ENCODE measurements at regions not wholly inside any gene's neighbourhood (a gene's known extent, or its start where the extent isn't known, plus 50 kb on each side); places are given as distances from the start of the nearest gene placed in this dataset.

GRCh38 chr13:77836423-77836822 is 82.2 kb downstream of the EDNRB start (continued):
- TF ChIP-seq AR (CRISPR knock-in tag; IDR thresholded peaks at IDR 0.05) (no peak), E2F5 (CRISPR knock-in tag; IDR thresholded peaks at IDR 0.05) (no peak)

GRCh38 chr13:77833331-77833863 is 85.2 kb downstream of the EDNRB start:
- ATAC-seq (no peak), DNase-seq (ENCODE audit: low spot score) (no peak)
- peaks cover 21% of the 10 kb centered on the region for H3K9me3 Mint-ChIP-seq
- no peak overlapping the region for H3K27ac Mint-ChIP-seq
- ChIA-PET CTCF (no interaction called here), POLR2A (no interaction called here)
- no peak overlapping the region for H3K4me3 Mint-ChIP-seq
- no peak for TF ChIP-seq ZNF317 (CRISPR knock-in tag; IDR thresholded peaks at IDR 0.05; ENCODE audit: borderline replicate concordance, low read depth)
- TF ChIP-seq NFYB (CRISPR knock-in tag; conservative IDR thresholded peaks at IDR 0.05; ENCODE audit: low read depth), result no peak
- no peak for TF ChIP-seq FOXP1 (CRISPR knock-in tag; IDR thresholded peaks at IDR 0.05; ENCODE audit: borderline replicate concordance)
- TF ChIP-seq TP53 (CRISPR knock-in tag; IDR thresholded peaks at IDR 0.05), result no peak
- no peak for TF ChIP-seq RORB (CRISPR knock-in tag; IDR thresholded peaks at IDR 0.05)
- no peak for TF ChIP-seq CTCF (IDR thresholded peaks at IDR 0.05)
- no peak for TF ChIP-seq ZNF425 (CRISPR knock-in tag; conservative IDR thresholded peaks at IDR 0.05)
- TF ChIP-seq ZNF416 (CRISPR knock-in tag; IDR thresholded peaks at IDR 0.05), result no peak
- TF ChIP-seq JUN (CRISPR knock-in tag; IDR thresholded peaks at IDR 0.05), result no peak
- TF ChIP-seq ETV6 (CRISPR knock-in tag; IDR thresholded peaks at IDR 0.05), result no peak
- no peak for TF ChIP-seq ZNF232 (CRISPR knock-in tag; IDR thresholded peaks at IDR 0.05)
- no peak for TF ChIP-seq TEAD4 (CRISPR knock-in tag; IDR thresholded peaks at IDR 0.05)
- no peak for TF ChIP-seq IRF1 (CRISPR knock-in tag; IDR thresholded peaks at IDR 0.05)
- TF ChIP-seq ZNF263 (CRISPR knock-in tag; IDR thresholded peaks at IDR 0.05; ENCODE audit: low read depth), result no peak
- TF ChIP-seq MYBL2 (CRISPR knock-in tag; IDR thresholded peaks at IDR 0.05), result no peak
- TF ChIP-seq EMX1 (CRISPR knock-in tag; IDR thresholded peaks at IDR 0.05), result no peak
- TF ChIP-seq GTF2I (CRISPR knock-in tag; conservative IDR thresholded peaks at IDR 0.05), result no peak
- TF ChIP-seq AR (CRISPR knock-in tag; IDR thresholded peaks at IDR 0.05), result no peak
- no peak for TF ChIP-seq SP1 (CRISPR knock-in tag; conservative IDR thresholded peaks at IDR 0.05)
- H3K27me3 Mint-ChIP-seq (ENCODE audit: low read depth), result peaks cover 3% of the 10 kb centered on the region; the same call in 1 of the 2 replicates
- H3K36me3 Mint-ChIP-seq, result peaks cover 11% of the 10 kb centered on the region
- peaks cover 26% of the 10 kb centered on the region for H3K4me1 Mint-ChIP-seq

Measured in WTC11 (cell line).